Common myeloid progenitor, CD34-positive (primary cell): ENCODE measurements at regions not wholly inside any gene's neighbourhood (a gene's known extent, or its start where the extent isn't known, plus 50 kb on each side); places are given as distances from the start of the nearest gene placed in this dataset.
A peak's percentile ranks its signal among the peaks of the same experiment; 100 is the strongest.

Source experiments
- CTCF ChIA-PET: fragments of 350-600 bp; sonication (Branson Sonifier 250); formaldehyde crosslinking; loops from one replicate; lab custom pipeline; 2021; ENCODE audit warnings: antibody characterized with exemption; lab: Charles Lee
- POLR2A ChIA-PET: fragments of 350-600 bp; sonication (Branson Sonifier 250); formaldehyde crosslinking; loops from one replicate; lab custom pipeline; 2021; ENCODE audit warnings: antibody characterized with exemption; lab: Charles Lee
- DNase-seq, 3 donors: peaks; one replicate each; pipeline versions ENCODE4 v3.0.0 to v3.0.0-alpha.2; 2013
- H3K27ac ChIP-seq, 2 experiments: 1 replicate in 1 of 2; 2 replicates in 1 of 2; pipeline ENCODE4 v1.7.0; 2013; ENCODE audit warnings: inconsistent platforms in 2 of 2, low read length in 2 of 2, mild to moderate bottlenecking in 2 of 2, low read depth in 1 of 2, moderate library complexity in 1 of 2; ENCODE audit not compliant: severe bottlenecking in 2 of 2, insufficient read depth in 1 of 2, poor library complexity in 1 of 2
- H3K27me3 ChIP-seq, 5 experiments: replicated peaks in 2 of 5; 1 replicate in 3 of 5; 2 replicates in 2 of 5; pipeline versions ENCODE4 v1.6.1 to v1.7.0; 2013; ENCODE audit warnings: low read length in 4 of 5, mild to moderate bottlenecking in 2 of 5, moderate library complexity in 2 of 5, inconsistent platforms in 1 of 5; ENCODE audit not compliant: insufficient read depth in 5 of 5, control insufficient read depth in 4 of 5
- H3K36me3 ChIP-seq, 4 experiments: 1 replicate in 2 of 4; 2 replicates in 2 of 4; pipeline versions ENCODE4 v1.6.1 to v1.7.0; 2013; ENCODE audit warnings: low read length in 3 of 4, control low read depth in 1 of 4, mild to moderate bottlenecking in 1 of 4; ENCODE audit not compliant: control insufficient read depth in 4 of 4, insufficient read depth in 4 of 4
- H3K4me1 ChIP-seq, 4 experiments: 1 replicate in 3 of 4; 2 replicates in 1 of 4; pipeline versions ENCODE4 v1.6.1 to v1.7.1; 2013; ENCODE audit warnings: low read length in 3 of 4, mild to moderate bottlenecking in 3 of 4, control low read depth in 1 of 4, inconsistent platforms in 1 of 4, moderate library complexity in 1 of 4; ENCODE audit not compliant: control insufficient read depth in 4 of 4, insufficient read depth in 4 of 4; ENCODE audit errors: control extremely low read depth in 1 of 4
- H3K4me3 ChIP-seq, 7 experiments: 1 replicate in 4 of 7; 2 replicates in 3 of 7; pipeline versions ENCODE4 v1.5.1 to v1.7.0; 2013; ENCODE audit warnings: mild to moderate bottlenecking in 7 of 7, low read length in 6 of 7, moderate library complexity in 6 of 7, inconsistent platforms in 2 of 7, low read depth in 2 of 7, control low read depth in 1 of 7; ENCODE audit not compliant: insufficient read depth in 4 of 7, control insufficient read depth in 1 of 7; ENCODE audit errors: extremely low read depth in 1 of 7
- H3K9me3 ChIP-seq, 5 experiments: 1 replicate in 4 of 5; 2 replicates in 1 of 5; pipeline versions ENCODE4 v1.6.1 to v1.7.1; 2013; ENCODE audit warnings: low read length in 4 of 5, mild to moderate bottlenecking in 2 of 5, inconsistent platforms in 1 of 5, low read depth in 1 of 5, moderate library complexity in 1 of 5; ENCODE audit not compliant: control insufficient read depth in 4 of 5, insufficient read depth in 2 of 5; ENCODE audit errors: control extremely low read depth in 1 of 5
- WGBS: methylation state at CpG from one replicate; pipeline ENCODE4 v1.1.5; 2013; ENCODE audit not compliant: insufficient coverage; 5-methylcytosine and 5-hydroxymethylcytosine counted together

GRCh38 chr20:22339091-22339881 is 245.1 kb downstream of the FOXA2 start:
- Histone ChIP-seq H3K4me3 (peak overlapping the region in 2 of 7 experiments; percentile 17 to 25), H3K36me3 (no peaks in the 10 kb centered on the region), H3K9me3 (no peaks in the 10 kb centered on the region), H3K27ac (no peak overlapping the region), H3K27me3 (peaks cover 0 to 2% (median 0%) of the 10 kb centered on the region in 5 experiments), H3K4me1 (peaks cover 0 to 10% (median 8%) of the 10 kb centered on the region in 4 experiments)
- POLR2A ChIA-PET = no interaction called here
- CTCF ChIA-PET = interaction anchor here (0.6 to 8.4 kb wide), 27 partner anchors 10 to 1006 kb away, joined by 3 to 67 read pairs (median 4); no protein-coding TSS in a partner anchor
- WGBS = 32% methylated on average over 12 of the region's 12 CpGs
- peak; percentile 77 to 85 (median 79) for DNase-seq

DNA sequence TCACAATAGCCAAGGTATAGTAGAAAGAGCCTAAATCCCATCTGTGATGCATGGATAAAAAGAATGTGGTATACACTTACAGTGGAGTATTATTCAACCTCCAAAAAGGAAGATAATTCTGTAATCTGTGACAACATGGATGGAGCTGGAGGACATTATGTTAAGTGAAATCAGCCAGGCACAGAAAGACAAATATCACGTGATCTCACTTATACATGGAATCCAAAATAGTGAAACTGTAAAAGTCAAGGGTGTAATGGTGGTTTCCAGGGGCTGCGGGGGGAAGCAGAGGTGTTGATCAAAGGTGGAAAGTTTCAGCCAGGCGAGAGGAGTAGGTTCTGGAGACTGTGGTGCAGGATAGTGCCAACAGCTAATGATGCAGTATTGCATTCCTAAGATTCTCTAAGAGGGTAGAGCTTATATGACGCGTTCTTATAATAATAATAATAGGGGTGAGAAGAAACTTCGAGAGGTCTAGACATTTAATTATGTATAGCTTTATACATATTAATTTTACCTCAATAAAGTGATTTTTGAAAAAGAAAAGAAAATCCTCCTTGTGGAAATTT is 246.1 kb downstream of the FOXA2 start:
- Histone ChIP-seq H3K27ac (no peak overlapping the region), H3K4me3 (no peak overlapping the region), H3K4me1 (peaks cover 0 to 10% (median 8%) of the 10 kb centered on the region in 4 experiments), H3K9me3 (no peaks in the 10 kb centered on the region), H3K27me3 (peaks cover 0 to 8% (median 3%) of the 10 kb centered on the region in 5 experiments), H3K36me3 (no peaks in the 10 kb centered on the region)
- no peak for DNase-seq
- ChIA-PET POLR2A (no interaction called here), CTCF (interaction anchor here (0.6 to 8.4 kb wide), 25 partner anchors 11 to 1007 kb away, joined by 3 to 67 read pairs (median 4); no protein-coding TSS in a partner anchor)
- 45% methylated on average over 2 of the region's 6 CpGs for WGBS

DNA sequence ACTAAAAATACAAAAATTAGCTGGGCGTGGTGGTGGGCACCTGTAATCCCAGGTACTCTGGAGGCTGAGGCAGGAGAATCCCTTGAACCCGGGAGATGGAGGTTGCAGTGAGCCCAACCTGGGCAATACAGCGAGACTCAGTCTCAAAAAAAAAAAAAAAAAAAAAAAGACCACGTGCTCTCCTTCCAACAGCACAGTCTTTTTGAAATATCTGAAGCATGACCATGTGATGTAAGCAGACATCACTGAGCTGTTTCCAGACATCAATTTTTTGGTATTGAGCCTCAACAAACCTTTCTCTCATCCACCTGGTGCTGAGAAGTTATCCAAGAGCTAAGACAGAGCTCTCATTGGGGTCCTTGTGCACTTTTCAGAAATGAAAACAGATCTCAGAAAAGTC is 249.2 kb downstream of the FOXA2 start:
- no peaks in the 10 kb centered on the region for H3K9me3 ChIP-seq
- WGBS = no CpG with 5 or more reads among the region's 4 CpGs
- H3K27me3 ChIP-seq = peaks cover 0 to 35% (median 15%) of the 10 kb centered on the region in 5 experiments
- H3K4me3 ChIP-seq = no peak overlapping the region
- ChIA-PET CTCF (interaction anchor here (0.9 to 7.0 kb wide), 11 partner anchors 10 to 356 kb away, joined by 3 to 98 read pairs (median 4); no protein-coding TSS in a partner anchor), POLR2A (interaction anchor here (0.6 kb wide), 1 partner anchor 11 kb away, joined by 6 read pairs; no protein-coding TSS in a partner anchor)
- H3K36me3 ChIP-seq = no peaks in the 10 kb centered on the region
- peaks cover 0 to 10% (median 8%) of the 10 kb centered on the region in 4 experiments for H3K4me1 ChIP-seq
- DNase-seq = no peak
- H3K27ac ChIP-seq = no peak overlapping the region

- CTCF ChIA-PET = interaction anchor here (0.7 to 7.0 kb wide), 14 partner anchors 8 to 1006 kb away, joined by 3 to 98 read pairs (median 3); no protein-coding TSS in a partner anchor
- Histone ChIP-seq H3K27me3 (peaks cover 0 to 35% (median 15%) of the 10 kb centered on the region in 5 experiments), H3K9me3 (no peaks in the 10 kb centered on the region), H3K36me3 (no peaks in the 10 kb centered on the region), H3K4me3 (no peak overlapping the region), H3K27ac (no peak overlapping the region), H3K4me1 (no peaks in the 10 kb centered on the region)
- peak; percentile 61 to 85 (median 80) for DNase-seq
- WGBS = 62% methylated on average over 14 of the region's 19 CpGs
- POLR2A ChIA-PET = no interaction called here
Measured at GRCh38 chr20:22333885-22334545, 250.4 kb downstream of the FOXA2 start.

DNA sequence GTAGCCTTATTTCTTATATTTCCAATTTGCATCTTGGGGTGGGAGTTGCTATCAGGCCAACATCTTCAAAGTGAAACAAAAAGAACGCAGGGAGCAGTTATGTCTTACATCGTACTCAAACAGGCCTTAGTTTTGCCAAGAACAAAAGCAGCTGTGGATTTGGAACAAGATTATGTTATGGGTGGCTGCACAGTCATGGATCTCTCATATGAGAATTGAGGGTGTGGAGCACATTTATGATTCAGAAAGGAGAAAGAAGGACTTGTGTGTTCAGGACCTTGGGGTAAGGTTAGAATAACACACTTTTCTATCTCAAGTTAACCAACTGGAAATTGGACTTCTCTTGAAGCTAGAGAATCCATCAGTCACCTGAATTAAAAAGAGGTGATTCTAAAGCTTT is 259.9 kb downstream of the FOXA2 start:
- CTCF ChIA-PET = interaction anchor here (1.4 to 2.2 kb wide), 2 partner anchors 9 to 15 kb away, joined by 4 to 8 read pairs; no protein-coding TSS in a partner anchor
- WGBS = 100% methylated on average over 2 of the region's 2 CpGs
- H3K27ac ChIP-seq = no peak overlapping the region

GRCh38 chr20:22322513-22322912 is 261.9 kb downstream of the FOXA2 start:
- 89% methylated on average over 1 of the region's 2 CpGs for WGBS
- no peaks in the 10 kb centered on the region for H3K9me3 ChIP-seq
- ChIA-PET POLR2A (interaction anchor here (0.6 kb wide), 1 partner anchor 139 kb away, joined by 3 read pairs; no protein-coding TSS in a partner anchor), CTCF (interaction anchor here (1.5 kb wide), 1 partner anchor 12 kb away, joined by 3 read pairs; no protein-coding TSS in a partner anchor)
- DNase-seq = no peak
- peaks cover 0 to 31% (median 17%) of the 10 kb centered on the region in 5 experiments for H3K27me3 ChIP-seq
- H3K4me1 ChIP-seq = no peaks in the 10 kb centered on the region
- H3K36me3 ChIP-seq = no peaks in the 10 kb centered on the region
- no peak overlapping the region for H3K27ac ChIP-seq
- H3K4me3 ChIP-seq = no peak overlapping the region

More for the DNA sequence above, 259.9 kb downstream of the FOXA2 start:
- Histone ChIP-seq H3K27me3 (peaks cover 0 to 21% (median 13%) of the 10 kb centered on the region in 5 experiments), H3K4me1 (no peaks in the 10 kb centered on the region), H3K36me3 (no peaks in the 10 kb centered on the region), H3K4me3 (no peak overlapping the region), H3K9me3 (no peaks in the 10 kb centered on the region)
- POLR2A ChIA-PET = interaction anchor here (0.6 kb wide), 1 partner anchor 11 kb away, joined by 6 read pairs; no protein-coding TSS in a partner anchor
- DNase-seq = no peak
